ENCODE measurements at regions not wholly inside any gene's neighbourhood (a gene's known extent, or its start where the extent isn't known, plus 50 kb on each side); places are given as distances from the start of the nearest gene placed in this dataset. TPM values are rescaled to one million over a fixed set of nuclear protein-coding genes. Genes with fewer than 3 reads are reported as not detected.

Small RNA genes lying in the stretch of these regions (microRNA-seq; reads per million reads assigned to microRNA genes)
- not detected for gene MIR548I1 (ENCODE audit: borderline number of aligned reads)

Data from lower lobe of right lung (tissue), 1 donor.